ENCODE measurements at regions not wholly inside any gene's neighbourhood (a gene's known extent, or its start where the extent isn't known, plus 50 kb on each side); places are given as distances from the start of the nearest gene placed in this dataset.

GRCh38 chr5:159678657-159679392, 237.5 kb upstream of the ADRA1B start:
- CTCF ChIA-PET, result no interaction called here
- intact Hi-C loops (cut with micrococcal nuclease), result no loop called here
- Histone ChIP-seq H3K9me3 (replicated peaks; ENCODE audit: control insufficient read depth, insufficient read depth, low read length) (no peaks in the 10 kb centered on the region), H3K4me3 (replicated peaks in 1 of 3; ENCODE audit: insufficient read depth in 1 of 3, low read depth in 1 of 3, low read length in 3 of 3) (no peak overlapping the region), H3K4me2 (ENCODE audit: insufficient read depth, low read length) (no peak overlapping the region), H3K27me3 (ENCODE audit: control insufficient read depth in 2 of 2, insufficient read depth in 2 of 2, low read length in 2 of 2) (no peaks in the 10 kb centered on the region), H3K79me2 (ENCODE audit: control insufficient read depth, insufficient read depth, low read length) (no peaks in the 10 kb centered on the region), H2AFZ (ENCODE audit: low read depth, low read length) (no peak overlapping the region), H3K4me1 (ENCODE audit: control insufficient read depth, extremely low read depth, insufficient read depth, low read length) (no peaks in the 10 kb centered on the region), H3K9ac (replicated peaks; ENCODE audit: extremely low read depth, insufficient read depth, low read length) (no peak overlapping the region), H3K27ac (ENCODE audit: insufficient read depth, low read depth, low read length) (no peak overlapping the region), H4K20me1 (replicated peaks; ENCODE audit: control insufficient read depth, extremely low read depth, insufficient read depth, low read length) (no peaks in the 10 kb centered on the region), H3K9me1 (replicated peaks; ENCODE audit: control insufficient read depth, extremely low read depth, insufficient read depth, low read length) (no peaks in the 10 kb centered on the region), H3K36me3 (ENCODE audit: control insufficient read depth in 2 of 2, extremely low read depth in 1 of 2, insufficient read depth in 2 of 2, low read length in 2 of 2) (no peaks in the 10 kb centered on the region)
- TF ChIP-seq POLR2A (IDR thresholded peaks at IDR 0.05; ENCODE audit: low read depth, low read length) (no peak), MYC (IDR thresholded peaks at IDR 0.05; ENCODE audit: low read depth, low read length) (no peak), JUN (IDR thresholded peaks at IDR 0.05; ENCODE audit: borderline replicate concordance, insufficient read depth, insufficient read length, low read depth) (no peak), MAX (IDR thresholded peaks at IDR 0.05; ENCODE audit: insufficient read depth, insufficient read length) (no peak), CTCF (IDR thresholded peaks at IDR 0.05; ENCODE audit: extremely low read depth in 1 of 2, insufficient read depth in 1 of 2, low read depth in 1 of 2, low read length in 2 of 2) (no peak), POLR2AphosphoS5 (IDR thresholded peaks at IDR 0.05; ENCODE audit: insufficient read depth, low read depth, low read length) (no peak), FOS (IDR thresholded peaks at IDR 0.05; ENCODE audit: borderline replicate concordance, insufficient read depth, low read length) (no peak), GATA2 (IDR thresholded peaks at IDR 0.05; ENCODE audit: insufficient read depth, insufficient read length, low read depth, low read length) (no peak), EZH2 (IDR thresholded peaks at IDR 0.05; ENCODE audit: borderline replicate concordance, low read depth, low read length, severe bottlenecking) (no peak)
- POLR2A ChIA-PET, result no interaction called here
- DNase-seq (ENCODE audit: low read depth, low spot score) (no peak), FAIRE-seq (no peak)
- dilution Hi-C loops (cut with MboI; ENCODE audit: extremely low pct_ligation_motif_present, low sequenced_read_pairs), result no loop called here
- no TSS peak for BruUV-seq (replicated peaks)
